H1 (cell line): ENCODE measurements at regions not wholly inside any gene's neighbourhood (a gene's known extent, or its start where the extent isn't known, plus 50 kb on each side); places are given as distances from the start of the nearest gene placed in this dataset.

Experiments used
- ATF3 ChIP-seq: IDR thresholded peaks from 2 replicates; pipeline ENCODE4 v1.6.1; 2011; ENCODE audit warnings: low read depth, mild to moderate bottlenecking, low read length; ENCODE audit not compliant: insufficient read depth
- CEBPB ChIP-seq: IDR thresholded peaks from 2 replicates; pipeline ENCODE4 v1.6.1; 2012; ENCODE audit warnings: low read depth, low read length
- CHD2 ChIP-seq: IDR thresholded peaks from 2 replicates; pipeline ENCODE4 v1.6.1; 2012; ENCODE audit warnings: low read length, improper control_type of control experiment
- EP300 ChIP-seq, 2 experiments: IDR thresholded peaks; 1 replicate in 1 of 2; 2 replicates in 1 of 2; pipeline ENCODE4 v1.6.1; 2011 to 2012; ENCODE audit warnings: low read depth in 2 of 2, low read length in 2 of 2, mild to moderate bottlenecking in 2 of 2, borderline replicate concordance in 1 of 2, inconsistent platforms in 1 of 2, moderate library complexity in 1 of 2
- JUND ChIP-seq: IDR thresholded peaks from 2 replicates; pipeline ENCODE4 v1.6.1; 2011; ENCODE audit warnings: mild to moderate bottlenecking, improper control_type of control experiment, low read length
- KDM1A ChIP-seq: fragments of 200-600, 300-600 bp; sonication (generic); IDR thresholded peaks from 2 replicates; pipeline ENCODE4 v1.7.1; 2016; ENCODE audit warnings: mild to moderate bottlenecking, low read length, borderline replicate concordance
- POLR2A ChIP-seq, 2 experiments: IDR thresholded peaks; 1 replicate in 1 of 2; 2 replicates in 1 of 2; pipeline ENCODE4 v1.6.1; 2011; ENCODE audit warnings: low read depth in 2 of 2, low read length in 2 of 2, mild to moderate bottlenecking in 2 of 2; ENCODE audit errors: control extremely low read depth in 1 of 2
- POLR2AphosphoS5 ChIP-seq: IDR thresholded peaks from 2 replicates; pipeline ENCODE4 v1.6.1; 2011; ENCODE audit warnings: low read depth, low read length
- SP1 ChIP-seq: IDR thresholded peaks from 2 replicates; pipeline ENCODE4 v1.6.1; 2011; ENCODE audit warnings: low read depth, low read length
- TAF1 ChIP-seq: IDR thresholded peaks from 2 replicates; pipeline ENCODE4 v1.6.1; 2011; ENCODE audit warnings: mild to moderate bottlenecking, low read depth, low read length
- TBP ChIP-seq: IDR thresholded peaks from 2 replicates; pipeline ENCODE4 v1.6.1; 2011; ENCODE audit warnings: low read depth, low read length, improper control_type of control experiment
- ZNF274 ChIP-seq: IDR thresholded peaks from 2 replicates; pipeline ENCODE4 v1.7.0; 2012; ENCODE audit warnings: low read length, borderline replicate concordance; ENCODE audit errors: extremely low read depth
- TF ChIP-seq, protein P1 (sequence below), 3 experiments: IDR thresholded peaks; 1 replicate in 2 of 3; 2 replicates in 1 of 3; pipeline versions ENCODE4 v1.5.1 to v1.6.1; 2011; ENCODE audit warnings: low read length in 3 of 3, mild to moderate bottlenecking in 3 of 3, inconsistent platforms in 2 of 3, low read depth in 1 of 3, moderate library complexity in 1 of 3; ENCODE audit not compliant: insufficient read depth in 1 of 3; ENCODE audit errors: control extremely low read depth in 1 of 3

GRCh38 chr4:72994670-72995069, 74.8 kb downstream of the COX18 start:
- TF ChIP-seq SP1 = no peak
- no peak for TF ChIP-seq TAF1
- TF ChIP-seq, protein P1, sequence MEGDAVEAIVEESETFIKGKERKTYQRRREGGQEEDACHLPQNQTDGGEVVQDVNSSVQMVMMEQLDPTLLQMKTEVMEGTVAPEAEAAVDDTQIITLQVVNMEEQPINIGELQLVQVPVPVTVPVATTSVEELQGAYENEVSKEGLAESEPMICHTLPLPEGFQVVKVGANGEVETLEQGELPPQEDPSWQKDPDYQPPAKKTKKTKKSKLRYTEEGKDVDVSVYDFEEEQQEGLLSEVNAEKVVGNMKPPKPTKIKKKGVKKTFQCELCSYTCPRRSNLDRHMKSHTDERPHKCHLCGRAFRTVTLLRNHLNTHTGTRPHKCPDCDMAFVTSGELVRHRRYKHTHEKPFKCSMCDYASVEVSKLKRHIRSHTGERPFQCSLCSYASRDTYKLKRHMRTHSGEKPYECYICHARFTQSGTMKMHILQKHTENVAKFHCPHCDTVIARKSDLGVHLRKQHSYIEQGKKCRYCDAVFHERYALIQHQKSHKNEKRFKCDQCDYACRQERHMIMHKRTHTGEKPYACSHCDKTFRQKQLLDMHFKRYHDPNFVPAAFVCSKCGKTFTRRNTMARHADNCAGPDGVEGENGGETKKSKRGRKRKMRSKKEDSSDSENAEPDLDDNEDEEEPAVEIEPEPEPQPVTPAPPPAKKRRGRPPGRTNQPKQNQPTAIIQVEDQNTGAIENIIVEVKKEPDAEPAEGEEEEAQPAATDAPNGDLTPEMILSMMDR (IDR thresholded peaks at IDR 0.05; ENCODE audit: control extremely low read depth in 1 of 3, insufficient read depth in 1 of 3, low read depth in 1 of 3, low read length in 3 of 3) = no peak
- TF ChIP-seq POLR2AphosphoS5 = no peak
- no peak for TF ChIP-seq TBP
- no peak for TF ChIP-seq POLR2A (IDR thresholded peaks at IDR 0.05; ENCODE audit: control extremely low read depth in 1 of 2, low read depth in 2 of 2, low read length in 2 of 2)
- TF ChIP-seq EP300 (IDR thresholded peaks at IDR 0.05; ENCODE audit: borderline replicate concordance in 1 of 2, low read depth in 2 of 2, low read length in 2 of 2) = no peak
- no peak for TF ChIP-seq CHD2
- TF ChIP-seq ATF3 = no peak
- no peak for TF ChIP-seq ZNF274
- TF ChIP-seq JUND = no peak
- TF ChIP-seq CEBPB = no peak
- TF ChIP-seq KDM1A = no peak
